ENCODE measurements at regions not wholly inside any gene's neighbourhood (a gene's known extent, or its start where the extent isn't known, plus 50 kb on each side); places are given as distances from the start of the nearest gene placed in this dataset.

GRCh38 chr1:5333291-5333690 lies 658.9 kb downstream of the NPHP4 start:
- DNase-seq (ENCODE audit: low spot score), result no peak

GRCh38 chr1:5331101-5331500 lies 661.1 kb downstream of the NPHP4 start:
- DNase-seq (ENCODE audit: low spot score), result no peak

GRCh38 chr1:5329068-5329739 lies 663.0 kb downstream of the NPHP4 start:
- DNase-seq (ENCODE audit: low spot score), result no peak

- no peak for DNase-seq (ENCODE audit: low spot score)
These were observed 667.3 kb downstream of the NPHP4 start for GRCh38 chr1:5324883-5325282.

GRCh38 chr1:5318143-5318816 lies 663.9 kb downstream of the AJAP1 start:
- DNase-seq (ENCODE audit: low spot score), result no peak

GRCh38 chr1:5317391-5317790 lies 663.0 kb downstream of the AJAP1 start:
- no peak for DNase-seq (ENCODE audit: low spot score)

- DNase-seq (ENCODE audit: low spot score), result no peak
These were observed 658.5 kb downstream of the AJAP1 start for GRCh38 chr1:5312862-5313261.

- DNase-seq (ENCODE audit: low spot score), result no peak
These were observed 657.9 kb downstream of the AJAP1 start for GRCh38 chr1:5312293-5312674.

- no peak for DNase-seq (ENCODE audit: low spot score)
These were observed 657.4 kb downstream of the AJAP1 start for GRCh38 chr1:5311634-5312292.

- no peak for DNase-seq (ENCODE audit: low spot score)
These were observed 656.7 kb downstream of the AJAP1 start for GRCh38 chr1:5311147-5311546.

- no peak for DNase-seq (ENCODE audit: low spot score)
These were observed 653.8 kb downstream of the AJAP1 start for GRCh38 chr1:5308249-5308648.

GRCh38 chr1:5304702-5305101 lies 650.3 kb downstream of the AJAP1 start:
- no peak for DNase-seq (ENCODE audit: low spot score)

- no peak for DNase-seq (ENCODE audit: low spot score)
These were observed 644.0 kb downstream of the AJAP1 start for GRCh38 chr1:5298376-5298775.

- no peak for DNase-seq (ENCODE audit: low spot score)
These were observed 643.5 kb downstream of the AJAP1 start for GRCh38 chr1:5297886-5298239.

GRCh38 chr1:5297180-5297885 lies 642.9 kb downstream of the AJAP1 start:
- DNase-seq (ENCODE audit: low spot score), result no peak

- no peak for DNase-seq (ENCODE audit: low spot score)
These were observed 642.3 kb downstream of the AJAP1 start for GRCh38 chr1:5296557-5297179.

- DNase-seq (ENCODE audit: low spot score), result no peak
These were observed 641.7 kb downstream of the AJAP1 start for GRCh38 chr1:5296095-5296494.

GRCh38 chr1:5291889-5292288 lies 637.5 kb downstream of the AJAP1 start:
- DNase-seq (ENCODE audit: low spot score), result no peak

GRCh38 chr1:5287178-5288150 lies 633.1 kb downstream of the AJAP1 start:
- DNase-seq (ENCODE audit: low spot score), result no peak

- DNase-seq (ENCODE audit: low spot score), result no peak
These were observed 631.8 kb downstream of the AJAP1 start for GRCh38 chr1:5286244-5286643.

GRCh38 chr1:5274527-5274926 lies 620.1 kb downstream of the AJAP1 start:
- no peak for DNase-seq (ENCODE audit: low spot score)

All from kidney capillary endothelial cell (primary cell).